ENCODE measurements at regions not wholly inside any gene's neighbourhood (a gene's known extent, or its start where the extent isn't known, plus 50 kb on each side); places are given as distances from the start of the nearest gene placed in this dataset.

DNA sequence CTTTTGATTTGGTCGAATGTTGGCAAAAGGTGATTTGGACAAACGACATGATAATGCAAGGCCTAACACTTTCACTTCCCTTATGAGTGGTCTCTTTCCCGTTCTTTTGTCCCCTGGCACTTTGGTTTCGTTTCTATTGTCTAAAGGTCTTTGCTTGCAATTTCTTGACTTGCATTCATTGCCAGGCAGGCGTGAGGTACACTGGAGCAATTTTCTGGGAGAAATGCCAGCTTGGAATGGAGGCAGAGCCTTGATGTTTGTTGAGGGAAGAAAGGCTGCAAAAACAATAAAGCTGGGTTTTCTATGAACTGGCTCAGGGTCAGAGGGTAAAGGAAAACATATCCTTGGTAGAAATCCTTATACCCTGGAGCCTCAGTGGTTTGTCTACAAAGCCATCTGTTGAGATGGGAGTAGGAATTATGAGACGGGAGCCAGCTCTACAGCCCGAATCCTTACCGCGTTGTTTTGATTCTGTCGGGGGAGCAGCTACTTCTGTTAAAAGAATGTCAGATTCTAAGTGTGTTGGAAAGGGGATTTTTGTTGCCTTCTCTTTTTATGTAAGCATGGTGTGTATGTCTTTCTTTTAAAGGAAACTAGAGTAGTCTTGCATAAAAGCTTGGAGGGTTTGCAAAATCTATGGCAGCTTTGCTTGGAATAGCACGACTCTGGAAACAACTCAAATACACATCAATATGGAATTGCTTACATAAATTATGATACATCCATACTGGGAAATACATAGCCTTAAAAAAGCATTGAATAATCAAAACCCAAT is 158.9 kb downstream of the RMI1 start:
- H3K27ac Mint-ChIP-seq (ENCODE audit: unreplicated experiment) = no peak overlapping the region
- peaks cover 29% of the 10 kb centered on the region for H3K4me1 Mint-ChIP-seq

DNA sequence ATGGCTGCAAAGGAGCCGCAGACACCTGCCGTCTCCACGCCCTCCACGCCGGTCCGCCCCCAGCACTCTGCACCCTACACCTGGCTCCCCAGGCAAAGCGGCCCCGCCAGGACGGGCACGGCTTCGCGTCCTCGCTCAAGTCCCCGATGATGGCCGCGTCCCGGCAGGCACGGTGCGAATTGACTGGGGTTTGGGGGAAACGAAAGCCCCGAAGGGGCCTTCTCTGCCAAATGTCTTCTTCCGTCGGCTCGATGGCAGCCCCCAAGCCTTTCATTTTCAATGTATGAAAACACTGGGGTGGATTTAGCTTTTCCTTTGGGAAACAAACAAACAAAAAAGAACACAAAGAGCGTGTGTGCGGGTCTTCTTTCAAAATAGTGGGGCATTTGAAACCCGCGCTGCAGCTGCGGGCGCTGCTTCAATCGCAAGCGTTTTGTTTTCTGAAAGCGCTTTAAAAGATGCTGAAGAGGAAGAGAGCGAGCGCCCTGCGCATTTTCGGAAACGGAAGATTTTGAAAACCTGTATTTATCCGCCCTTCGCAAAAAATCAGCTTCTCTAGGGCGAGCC is 160.0 kb downstream of the RMI1 start:
- Mint-ChIP-seq H3K4me1 (peaks cover 30% of the 10 kb centered on the region), H3K4me3 (peak overlapping the region; percentile 86), H3K27me3 (ENCODE audit: low read depth) (peaks cover 52% of the 10 kb centered on the region), H3K27ac (ENCODE audit: unreplicated experiment) (peak overlapping the region; percentile 5), H3K9me3 (no peaks in the 10 kb centered on the region), H3K36me3 (ENCODE audit: low read depth) (no peaks in the 10 kb centered on the region)
- TF ChIP-seq, protein P1, sequence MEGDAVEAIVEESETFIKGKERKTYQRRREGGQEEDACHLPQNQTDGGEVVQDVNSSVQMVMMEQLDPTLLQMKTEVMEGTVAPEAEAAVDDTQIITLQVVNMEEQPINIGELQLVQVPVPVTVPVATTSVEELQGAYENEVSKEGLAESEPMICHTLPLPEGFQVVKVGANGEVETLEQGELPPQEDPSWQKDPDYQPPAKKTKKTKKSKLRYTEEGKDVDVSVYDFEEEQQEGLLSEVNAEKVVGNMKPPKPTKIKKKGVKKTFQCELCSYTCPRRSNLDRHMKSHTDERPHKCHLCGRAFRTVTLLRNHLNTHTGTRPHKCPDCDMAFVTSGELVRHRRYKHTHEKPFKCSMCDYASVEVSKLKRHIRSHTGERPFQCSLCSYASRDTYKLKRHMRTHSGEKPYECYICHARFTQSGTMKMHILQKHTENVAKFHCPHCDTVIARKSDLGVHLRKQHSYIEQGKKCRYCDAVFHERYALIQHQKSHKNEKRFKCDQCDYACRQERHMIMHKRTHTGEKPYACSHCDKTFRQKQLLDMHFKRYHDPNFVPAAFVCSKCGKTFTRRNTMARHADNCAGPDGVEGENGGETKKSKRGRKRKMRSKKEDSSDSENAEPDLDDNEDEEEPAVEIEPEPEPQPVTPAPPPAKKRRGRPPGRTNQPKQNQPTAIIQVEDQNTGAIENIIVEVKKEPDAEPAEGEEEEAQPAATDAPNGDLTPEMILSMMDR (conservative IDR thresholded peaks at IDR 0.05) = no peak
- no peak for DNase-seq (ENCODE audit: low read depth, low spot score)

More for the DNA sequence above, 158.9 kb downstream of the RMI1 start:
- Mint-ChIP-seq H3K27me3 (ENCODE audit: low read depth) (peaks cover 52% of the 10 kb centered on the region), H3K4me3 (peak overlapping the region; percentile 76), H3K36me3 (ENCODE audit: low read depth) (no peaks in the 10 kb centered on the region), H3K9me3 (no peaks in the 10 kb centered on the region)
- no peak for DNase-seq (ENCODE audit: low read depth, low spot score)
- TF ChIP-seq, protein P1 (conservative IDR thresholded peaks at IDR 0.05) = no peak

DNA sequence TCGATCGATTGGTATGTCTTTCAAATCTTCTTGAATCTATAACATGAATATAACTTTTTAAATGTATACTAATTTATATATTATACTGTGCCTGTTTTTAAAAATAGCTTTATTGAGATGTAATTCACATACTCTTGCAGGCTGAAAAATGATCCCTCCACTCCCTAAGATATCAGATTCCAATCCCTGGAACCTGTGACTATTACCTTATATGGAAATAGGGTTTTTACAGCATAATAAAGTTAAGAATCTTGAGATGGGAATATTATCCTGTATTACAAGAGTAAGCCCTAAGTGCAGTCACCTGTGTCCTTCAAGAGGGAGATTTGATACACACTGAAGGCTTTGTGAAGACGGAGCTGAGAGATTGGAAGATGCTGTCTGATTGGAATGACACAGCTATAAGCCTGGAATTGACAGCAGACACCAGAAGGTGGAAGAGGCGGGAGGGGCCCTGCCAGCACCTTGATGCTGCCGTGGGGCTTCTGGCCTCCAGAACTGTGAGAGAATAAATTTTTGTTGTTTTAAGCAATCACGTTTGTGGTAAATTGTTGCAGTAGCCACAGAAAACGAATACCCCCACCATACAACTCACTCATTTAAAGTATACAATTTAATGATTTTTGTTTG is 161.3 kb downstream of the RMI1 start:
- DNase-seq (ENCODE audit: low read depth, low spot score) = no peak
- Mint-ChIP-seq H3K4me1 (peaks cover 40% of the 10 kb centered on the region), H3K9me3 (no peaks in the 10 kb centered on the region), H3K27me3 (ENCODE audit: low read depth) (peaks cover 47% of the 10 kb centered on the region), H3K36me3 (ENCODE audit: low read depth) (no peaks in the 10 kb centered on the region), H3K27ac (ENCODE audit: unreplicated experiment) (no peak overlapping the region), H3K4me3 (no peak overlapping the region)
- TF ChIP-seq, protein P1 (conservative IDR thresholded peaks at IDR 0.05) = no peak

DNA sequence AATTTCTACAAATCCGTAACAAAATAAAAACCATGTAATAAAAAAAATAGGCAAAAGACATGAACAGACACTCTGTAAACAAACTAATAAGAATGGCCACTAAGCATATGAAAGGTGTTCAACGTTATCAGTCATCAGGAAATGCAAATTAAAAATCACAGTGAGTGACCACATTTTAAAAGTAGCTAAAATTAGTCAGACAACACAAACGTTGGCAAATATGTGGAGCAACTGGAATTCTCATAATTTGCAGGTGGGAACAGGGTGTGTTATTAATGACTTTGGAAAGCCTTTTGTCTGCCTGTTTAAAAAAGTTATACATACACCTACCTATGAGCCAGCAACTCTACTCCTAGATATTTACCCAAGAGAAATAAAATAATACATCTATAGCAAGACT is 164.4 kb downstream of the RMI1 start:
- H3K4me1 Mint-ChIP-seq = peaks cover 41% of the 10 kb centered on the region
- H3K4me3 Mint-ChIP-seq = no peak overlapping the region
- TF ChIP-seq, protein P1 (conservative IDR thresholded peaks at IDR 0.05) = no peak
- H3K27me3 Mint-ChIP-seq (ENCODE audit: low read depth) = peaks cover 34% of the 10 kb centered on the region
- H3K36me3 Mint-ChIP-seq (ENCODE audit: low read depth) = no peaks in the 10 kb centered on the region
- peaks cover 3% of the 10 kb centered on the region for H3K9me3 Mint-ChIP-seq
- no peak for DNase-seq (ENCODE audit: low read depth, low spot score)
- no peak overlapping the region for H3K27ac Mint-ChIP-seq (ENCODE audit: unreplicated experiment)

DNA sequence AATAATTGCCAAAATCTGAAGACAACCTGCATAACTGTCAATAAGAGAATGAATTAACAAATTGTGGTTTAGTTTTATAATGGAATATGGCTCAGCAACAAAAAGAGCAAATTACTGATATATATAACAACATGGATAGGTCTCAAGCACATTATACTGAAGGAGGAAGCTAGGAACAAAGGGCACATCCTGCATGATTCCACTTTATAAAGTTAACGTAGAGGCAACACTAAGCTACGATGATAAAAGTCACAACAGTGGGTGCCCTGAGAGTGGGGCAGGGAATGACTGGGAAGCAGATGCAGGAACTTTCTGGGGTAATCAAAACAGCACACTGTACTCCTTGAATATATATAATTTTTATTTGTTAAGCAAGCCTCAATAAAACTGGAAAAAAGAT is 165.2 kb downstream of the RMI1 start:
- Mint-ChIP-seq H3K4me1 (peaks cover 35% of the 10 kb centered on the region), H3K27me3 (ENCODE audit: low read depth) (peaks cover 28% of the 10 kb centered on the region), H3K9me3 (peaks cover 3% of the 10 kb centered on the region), H3K4me3 (no peak overlapping the region), H3K27ac (ENCODE audit: unreplicated experiment) (no peak overlapping the region), H3K36me3 (ENCODE audit: low read depth) (no peaks in the 10 kb centered on the region)
- no peak for DNase-seq (ENCODE audit: low read depth, low spot score)
- TF ChIP-seq, protein P1 (conservative IDR thresholded peaks at IDR 0.05) = no peak
